Superior temporal gyrus (tissue), 1 donor: ENCODE measurements at regions not wholly inside any gene's neighbourhood (a gene's known extent, or its start where the extent isn't known, plus 50 kb on each side); places are given as distances from the start of the nearest gene placed in this dataset.
A peak's percentile ranks its signal among the peaks of the same experiment; 100 is the strongest.
"Not testable (repeated sequence)": the region's sequence is repeated elsewhere in the genome, so short reads cannot be mapped to it uniquely, and the experiment has no call there.

Source experiments
- DNase-seq: peaks from one replicate; pipeline ENCODE4 v3.0.0-alpha.2; 2016; ENCODE audit errors: extremely low spot score

- no peak for DNase-seq
These were observed 85.2 kb downstream of the POLR1F start for GRCh38 chr7:19623676-19624075.

- DNase-seq = no peak
These were observed 87.1 kb downstream of the POLR1F start for GRCh38 chr7:19621740-19622139.

GRCh38 chr7:19620470-19620869 lies 88.4 kb downstream of the POLR1F start:
- no peak for DNase-seq

DNA sequence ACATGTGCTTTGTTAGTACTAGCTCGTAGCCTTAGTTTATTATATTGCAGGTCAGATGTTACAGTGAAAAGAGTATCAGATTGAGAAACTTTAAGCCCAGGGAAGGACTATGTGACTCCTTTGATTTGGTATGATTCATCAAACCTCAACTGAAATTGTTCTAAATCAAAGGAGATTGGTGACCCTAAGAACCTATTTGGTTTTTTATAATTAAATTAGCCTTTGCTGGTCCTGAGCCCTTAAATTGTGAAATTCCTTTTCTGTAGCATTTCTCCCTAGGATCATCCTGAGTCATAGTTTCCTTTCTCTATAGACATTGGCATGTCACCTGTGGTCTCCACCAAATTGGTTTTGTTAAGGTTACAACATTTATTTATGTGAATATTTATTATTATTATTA lies 89.7 kb downstream of the POLR1F start:
- DNase-seq = no peak

DNA sequence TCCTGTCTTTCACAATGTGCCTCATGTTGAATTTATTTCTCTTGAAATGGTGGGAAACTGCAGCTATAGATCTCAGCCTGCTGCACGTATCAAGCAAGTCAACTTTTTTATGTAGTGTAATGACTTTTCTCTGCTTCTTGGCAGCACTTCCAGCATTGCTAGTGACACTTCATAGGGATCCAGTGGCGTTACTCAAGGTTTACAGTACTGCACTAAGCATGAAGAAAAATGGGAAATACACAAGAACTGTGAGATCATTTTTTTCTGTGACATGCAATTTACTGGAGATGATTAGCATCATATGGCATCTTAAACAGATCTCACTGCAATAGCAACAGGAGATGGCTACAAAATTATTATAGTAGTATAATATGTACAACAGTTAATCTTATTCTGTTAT lies 90.9 kb downstream of the POLR1F start:
- DNase-seq = no peak

DNA sequence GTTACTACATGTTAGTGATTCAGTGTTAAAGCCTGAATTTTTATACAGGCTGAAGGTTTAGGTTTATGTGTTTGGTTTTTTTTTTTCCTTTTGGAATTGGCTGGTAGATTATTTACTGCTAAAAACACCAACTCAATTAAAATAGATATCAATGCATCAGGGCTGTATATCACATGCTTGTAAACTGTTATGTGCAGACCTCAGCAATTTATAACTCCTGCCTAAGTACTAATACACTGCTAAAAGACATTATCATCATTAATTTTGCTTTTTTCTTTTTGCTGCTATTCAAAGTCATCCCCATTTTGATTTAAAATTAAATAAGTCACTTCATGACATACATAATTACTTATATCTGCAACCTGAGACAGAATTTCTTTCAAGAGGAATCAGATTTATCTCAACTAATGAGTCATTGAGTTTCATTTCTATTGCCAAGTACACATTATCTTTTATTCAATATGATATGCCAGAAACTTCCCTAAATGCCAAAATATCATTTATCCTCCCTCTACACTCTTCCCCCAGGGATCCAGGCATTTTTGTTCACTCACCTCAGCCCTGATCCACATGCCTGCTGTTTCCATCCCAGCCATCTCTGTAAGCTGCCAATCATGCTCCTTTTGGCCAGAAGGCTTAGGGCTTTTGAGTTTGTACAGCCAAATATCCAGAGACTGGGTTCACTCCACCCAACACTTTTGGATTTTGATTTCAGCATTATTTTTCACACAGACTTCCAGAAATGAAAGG lies 98.5 kb downstream of the POLR1F start:
- DNase-seq = no peak

GRCh38 chr7:19589446-19589845 lies 119.4 kb downstream of the POLR1F start:
- DNase-seq = no peak

- DNase-seq = no peak
These were observed 121.5 kb downstream of the POLR1F start for GRCh38 chr7:19587291-19587690.

DNA sequence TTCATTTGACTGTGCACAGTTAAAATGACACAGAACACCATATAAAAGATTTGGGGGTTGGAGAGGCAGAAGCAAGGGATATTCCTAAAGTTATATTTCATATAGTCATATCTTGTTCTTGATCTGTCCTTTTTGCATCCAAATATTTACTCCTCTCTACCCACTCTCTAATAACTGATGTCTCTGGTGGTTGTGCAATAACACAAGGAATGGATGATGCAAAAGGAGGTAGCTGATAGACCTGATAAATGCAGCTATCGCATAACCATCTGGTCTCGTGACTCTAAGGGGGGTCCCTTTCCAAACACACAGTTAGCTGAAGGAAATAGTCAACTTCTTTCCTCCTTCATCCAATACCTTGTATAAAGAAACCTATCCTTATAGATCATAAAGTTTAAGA lies 123.1 kb downstream of the POLR1F start:
- no peak for DNase-seq

DNA sequence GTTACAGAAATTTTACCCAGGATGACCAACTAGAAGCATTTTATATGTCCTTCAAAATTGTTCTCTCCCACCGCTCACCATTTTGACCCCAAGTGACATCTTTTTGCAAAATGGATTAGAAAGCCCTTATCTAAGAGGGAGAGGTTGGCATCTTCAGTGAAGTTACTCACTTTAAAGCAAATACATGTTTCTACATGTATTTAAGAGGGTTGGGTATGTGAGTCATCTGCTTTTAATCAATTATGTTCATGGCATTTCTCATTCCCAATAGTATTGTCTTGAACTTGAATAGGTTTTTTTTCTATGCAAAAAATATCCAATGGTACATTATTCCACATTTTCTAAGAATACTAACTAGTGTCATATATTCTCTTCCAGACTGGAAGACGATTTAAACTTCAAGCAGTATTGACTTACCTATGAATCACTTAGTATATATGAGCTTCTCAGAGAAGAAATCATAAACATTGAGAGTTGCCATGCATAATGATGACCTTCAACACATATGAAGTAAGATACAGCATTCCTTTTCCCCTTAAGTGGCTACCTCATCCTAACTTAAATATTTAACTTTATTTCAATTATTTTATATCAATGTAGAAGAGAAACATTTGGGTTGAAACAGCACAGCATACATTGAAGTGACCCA lies 132.8 kb downstream of the POLR1F start:
- DNase-seq = no peak

DNA sequence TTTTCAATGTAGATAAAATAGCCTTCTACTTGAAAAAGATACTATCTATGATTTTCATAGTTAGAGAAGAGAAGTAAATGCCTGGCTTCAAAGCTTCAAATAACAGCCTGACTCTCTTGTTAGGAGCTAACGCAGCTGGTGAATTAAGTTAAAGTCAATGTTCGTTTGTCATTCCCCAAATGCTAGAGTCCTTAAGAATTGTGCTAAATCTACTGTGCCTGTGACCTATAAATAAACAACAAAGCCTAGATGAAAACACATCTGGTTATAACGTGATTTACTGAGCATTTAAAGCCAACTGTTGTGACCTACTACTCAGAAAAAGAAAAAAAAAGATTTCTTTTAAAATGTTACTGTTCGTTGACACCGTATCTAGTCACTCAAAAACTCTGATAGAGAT lies 134.7 kb downstream of the POLR1F start:
- DNase-seq = no peak

GRCh38 chr7:19572566-19572965 lies 136.3 kb downstream of the POLR1F start:
- DNase-seq = no peak

DNA sequence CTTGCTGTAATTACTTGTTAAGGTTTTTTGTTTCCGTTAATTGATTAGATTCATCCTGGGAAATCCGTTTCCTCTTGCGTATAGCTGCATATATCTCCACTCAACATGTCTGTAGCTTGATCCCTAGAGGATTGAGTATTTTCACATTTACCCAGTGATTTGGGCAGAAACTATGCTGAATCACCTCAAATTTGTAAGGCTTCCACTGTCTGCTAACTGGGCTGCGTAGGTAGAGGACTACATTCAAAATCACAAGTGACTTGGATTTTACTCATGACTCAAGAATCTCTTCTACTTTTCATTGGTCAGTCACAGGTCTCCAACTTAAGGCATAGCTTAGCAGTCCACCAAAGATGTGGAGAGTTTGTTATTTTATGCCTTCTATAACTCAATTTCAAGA lies 141.8 kb downstream of the POLR1F start:
- DNase-seq = no peak

DNA sequence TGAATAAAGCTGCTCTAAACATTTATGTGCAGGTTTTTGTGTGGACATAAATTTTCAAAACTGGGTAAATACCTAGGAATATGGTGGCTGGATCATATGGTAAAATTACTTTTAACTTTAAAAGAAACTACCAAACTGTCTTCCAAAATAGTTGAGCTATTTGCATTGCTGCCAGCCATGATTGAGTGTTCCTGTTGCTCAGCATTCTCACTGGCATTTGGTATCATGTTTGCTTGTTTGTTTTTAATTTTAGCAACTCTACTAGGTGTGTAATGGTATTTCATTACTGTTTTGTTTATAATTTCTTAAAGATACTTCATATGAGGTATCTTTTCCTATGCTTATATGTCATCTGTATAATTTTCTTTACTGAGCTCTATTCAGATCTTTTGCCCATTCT lies 143.2 kb downstream of the POLR1F start:
- DNase-seq = no peak

- DNase-seq = no peak
These were observed 147.6 kb downstream of the POLR1F start for GRCh38 chr7:19561121-19561805.

DNA sequence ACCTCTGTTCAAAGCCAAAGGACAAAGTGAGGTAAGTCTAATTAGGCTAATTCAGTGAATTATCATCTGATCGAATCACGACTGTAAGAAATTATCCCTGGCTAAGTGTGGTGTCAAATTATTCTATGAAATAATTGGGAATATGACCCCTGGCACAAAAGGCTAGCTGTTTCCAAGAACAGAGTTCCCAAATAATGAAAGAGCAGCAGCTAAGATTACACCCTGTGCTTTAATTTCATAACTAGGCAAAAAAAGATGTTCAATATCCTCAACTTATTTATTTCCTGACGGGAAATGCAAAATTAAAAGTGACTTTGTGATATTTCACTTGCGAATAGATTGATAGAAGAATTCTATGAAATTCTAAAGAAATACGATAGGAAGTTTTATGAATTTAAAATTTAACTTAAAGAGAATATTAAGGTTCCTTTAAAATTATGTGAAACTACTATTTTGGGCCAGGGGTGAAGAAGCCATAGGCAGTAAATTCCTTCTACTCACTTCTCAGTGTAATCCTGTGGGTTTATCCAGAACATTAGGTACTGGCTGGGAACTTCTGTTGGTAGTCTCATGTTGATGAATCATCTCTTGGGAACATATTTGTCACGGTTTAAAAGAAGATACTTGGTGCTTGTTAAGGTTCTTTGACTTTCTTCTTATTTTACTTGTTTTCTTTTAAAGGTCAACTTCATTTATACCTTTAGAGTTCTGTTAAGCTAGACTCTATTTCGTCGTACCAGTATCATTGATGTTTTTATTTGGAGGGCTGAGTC lies 148.5 kb downstream of the POLR1F start:
- peak; percentile 34 for DNase-seq

DNA sequence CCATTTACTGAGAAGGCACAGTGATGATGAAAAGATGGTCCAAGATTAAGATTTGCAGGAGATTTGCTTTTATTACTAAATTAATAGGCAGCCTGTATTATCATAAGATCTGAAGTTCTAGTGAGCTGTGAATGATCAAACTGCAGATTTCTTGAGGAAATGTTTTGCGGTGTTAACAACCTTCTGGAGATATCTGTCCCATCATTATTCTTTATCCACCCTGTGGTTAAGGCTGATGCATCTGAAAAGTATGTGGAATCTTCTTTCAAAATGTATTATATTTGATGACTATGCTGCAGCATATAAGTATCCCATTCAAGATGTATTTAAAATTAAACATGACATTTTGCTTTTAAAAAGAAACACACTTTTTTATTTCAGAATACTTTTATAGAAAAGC lies 150.3 kb downstream of the POLR1F start:
- no peak for DNase-seq

GRCh38 chr7:19557726-19558465 lies 150.9 kb downstream of the POLR1F start:
- DNase-seq = no peak

GRCh38 chr7:19554581-19554980 lies 154.3 kb downstream of the POLR1F start:
- no peak for DNase-seq

DNA sequence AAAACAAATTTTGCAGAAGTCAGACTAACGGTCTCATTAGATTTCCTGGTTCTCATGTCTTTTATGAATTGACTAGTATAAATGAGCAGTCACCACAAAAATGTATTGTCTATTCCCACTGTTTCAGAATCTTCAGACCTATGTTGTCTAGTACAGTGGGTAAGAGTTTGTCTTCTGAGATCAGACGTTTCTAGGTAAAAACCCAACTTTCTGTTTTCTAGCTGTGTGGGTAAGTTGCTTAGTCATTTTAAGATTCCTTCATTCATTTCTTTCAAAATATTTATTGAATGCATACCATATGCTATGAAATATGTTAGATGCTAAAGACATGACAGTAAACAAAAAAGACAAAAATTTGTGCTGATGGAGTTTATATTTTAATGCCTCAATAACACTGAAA lies 156.3 kb downstream of the POLR1F start:
- DNase-seq = no peak

DNA sequence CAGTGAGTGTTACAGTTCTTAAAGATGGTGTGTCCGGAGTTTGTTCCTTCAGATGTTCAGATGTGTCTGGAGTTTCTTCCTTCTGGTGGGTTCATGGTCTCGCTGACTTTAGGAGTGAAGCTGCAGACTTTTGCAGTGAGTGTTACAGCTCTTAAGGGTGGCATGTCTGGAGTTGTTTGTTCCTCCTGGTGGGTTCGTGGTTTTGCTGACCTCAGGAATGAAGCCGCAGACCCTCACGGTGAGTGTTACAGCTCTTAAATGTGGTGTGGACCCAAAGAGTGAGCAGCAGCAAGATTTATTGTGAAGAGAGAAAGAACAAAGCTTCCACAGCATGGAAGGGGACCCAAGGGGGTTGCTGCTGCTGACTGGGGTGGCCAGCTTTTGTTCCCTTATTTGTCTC lies 159.6 kb downstream of the POLR1F start:
- DNase-seq = not testable (repeated sequence)
